Stimulated activated CD8-positive, alpha-beta memory T cell treated with anti-CD3 and anti-CD28 coated beads, Interleukin-12 subunit alpha, Interleukin-12 subunit beta, amount 100 ng/mL, for 4 hours (primary cell): ENCODE measurements at regions not wholly inside any gene's neighbourhood (a gene's known extent, or its start where the extent isn't known, plus 50 kb on each side); places are given as distances from the start of the nearest gene placed in this dataset.
"Not testable (repeated sequence)": the region's sequence is repeated elsewhere in the genome, so short reads cannot be mapped to it uniquely, and the experiment has no call there.

Source experiments
- DNase-seq: peaks from one replicate; pipeline ENCODE4 v3.0.0-alpha.2; 2020; ENCODE audit warnings: low read depth

- DNase-seq = no peak
Measured at GRCh38 chr10:128577958-128578750, 451.9 kb upstream of the MKI67 start.

GRCh38 chr10:128578766-128579165, 452.5 kb upstream of the MKI67 start:
- no peak for DNase-seq

- no peak for DNase-seq
Measured at GRCh38 chr10:128579280-128579865, 453.1 kb upstream of the MKI67 start.

- DNase-seq = no peak
Measured at GRCh38 chr10:128579901-128580300, 453.7 kb upstream of the MKI67 start.

- DNase-seq = not testable (repeated sequence)
Measured at GRCh38 chr10:128583125-128583524, 456.9 kb upstream of the MKI67 start.

- not testable (repeated sequence) for DNase-seq
Measured at GRCh38 chr10:128586599-128586998, 460.4 kb upstream of the MKI67 start.

- DNase-seq = no peak
Measured at GRCh38 chr10:128587689-128588088, 461.5 kb upstream of the MKI67 start.

GRCh38 chr10:128588402-128588801, 462.2 kb upstream of the MKI67 start:
- no peak for DNase-seq

- DNase-seq = no peak
Measured at GRCh38 chr10:128594688-128595087, 468.5 kb upstream of the MKI67 start.

- no peak for DNase-seq
Measured at GRCh38 chr10:128596906-128597305, 470.7 kb upstream of the MKI67 start.

GRCh38 chr10:128599030-128599429, 472.8 kb upstream of the MKI67 start:
- no peak for DNase-seq

- DNase-seq = no peak
Measured at GRCh38 chr10:128599538-128599937, 473.3 kb upstream of the MKI67 start.

GRCh38 chr10:128602183-128602582, 476.0 kb upstream of the MKI67 start:
- no peak for DNase-seq

GRCh38 chr10:128604025-128604424, 477.8 kb upstream of the MKI67 start:
- DNase-seq = no peak

GRCh38 chr10:128605180-128605579, 479.0 kb upstream of the MKI67 start:
- DNase-seq = no peak

GRCh38 chr10:128606055-128606454, 479.8 kb upstream of the MKI67 start:
- DNase-seq = no peak

GRCh38 chr10:128608791-128609190, 482.6 kb upstream of the MKI67 start:
- no peak for DNase-seq

- DNase-seq = no peak
Measured at GRCh38 chr10:128609460-128609859, 483.2 kb upstream of the MKI67 start.

GRCh38 chr10:128610113-128610512, 483.9 kb upstream of the MKI67 start:
- DNase-seq = no peak

GRCh38 chr10:128612195-128612594, 486.0 kb upstream of the MKI67 start:
- DNase-seq = no peak

GRCh38 chr10:128612631-128613030, 486.4 kb upstream of the MKI67 start:
- no peak for DNase-seq

- no peak for DNase-seq
Measured at GRCh38 chr10:128614016-128614605, 487.9 kb upstream of the MKI67 start.

GRCh38 chr10:128614802-128615553, 488.8 kb upstream of the MKI67 start:
- DNase-seq = no peak
